Endothelial cell of hepatic sinusoid (primary cell): ENCODE measurements at regions not wholly inside any gene's neighbourhood (a gene's known extent, or its start where the extent isn't known, plus 50 kb on each side); places are given as distances from the start of the nearest gene placed in this dataset.

Experiments used
- in situ Hi-C: cut with HindIII; loops from 2 replicates; pipeline ENCODE4 v1.10.0; 2017; ENCODE audit warnings: low sequenced_read_pairs

- in situ Hi-C loops: no loop called here
Measured at GRCh38 chr11:90823446-90823845, 600.6 kb upstream of the CHORDC1 start.

- in situ Hi-C loops: no loop called here
Measured at GRCh38 chr11:90822996-90823395, 600.1 kb upstream of the CHORDC1 start.

- in situ Hi-C loops: no loop called here
Measured at GRCh38 chr11:90818196-90818745, 595.4 kb upstream of the CHORDC1 start.

- in situ Hi-C loops: no loop called here
Measured at GRCh38 chr11:90809581-90809980, 586.7 kb upstream of the CHORDC1 start.

GRCh38 chr11:90805172-90805571 lies 582.3 kb upstream of the CHORDC1 start:
- in situ Hi-C loops: no loop called here

GRCh38 chr11:90803831-90804230 lies 581.0 kb upstream of the CHORDC1 start:
- in situ Hi-C loops: no loop called here

GRCh38 chr11:90803366-90803765 lies 580.5 kb upstream of the CHORDC1 start:
- in situ Hi-C loops: no loop called here

- in situ Hi-C loops: no loop called here
Measured at GRCh38 chr11:90798769-90799168, 575.9 kb upstream of the CHORDC1 start.

GRCh38 chr11:90795746-90796145 lies 572.9 kb upstream of the CHORDC1 start:
- in situ Hi-C loops: no loop called here

- in situ Hi-C loops: no loop called here
Measured at GRCh38 chr11:90788961-90789360, 566.1 kb upstream of the CHORDC1 start.

GRCh38 chr11:90784241-90784814 lies 561.5 kb upstream of the CHORDC1 start:
- in situ Hi-C loops: no loop called here

GRCh38 chr11:90783111-90783510 lies 560.3 kb upstream of the CHORDC1 start:
- in situ Hi-C loops: no loop called here

GRCh38 chr11:90779098-90779497 lies 556.2 kb upstream of the CHORDC1 start:
- in situ Hi-C loops: no loop called here

- in situ Hi-C loops: no loop called here
Measured at GRCh38 chr11:90775567-90776165, 552.8 kb upstream of the CHORDC1 start.

- in situ Hi-C loops: no loop called here
Measured at GRCh38 chr11:90774727-90775566, 552.1 kb upstream of the CHORDC1 start.

- in situ Hi-C loops: no loop called here
Measured at GRCh38 chr11:90770007-90770406, 547.2 kb upstream of the CHORDC1 start.

- in situ Hi-C loops: no loop called here
Measured at GRCh38 chr11:90766121-90766520, 543.3 kb upstream of the CHORDC1 start.

GRCh38 chr11:90764691-90765090 lies 541.8 kb upstream of the CHORDC1 start:
- in situ Hi-C loops: no loop called here

GRCh38 chr11:90757849-90758494 lies 535.1 kb upstream of the CHORDC1 start:
- in situ Hi-C loops: no loop called here

GRCh38 chr11:90756617-90757016 lies 533.8 kb upstream of the CHORDC1 start:
- in situ Hi-C loops: no loop called here

- in situ Hi-C loops: no loop called here
Measured at GRCh38 chr11:90753546-90753945, 530.7 kb upstream of the CHORDC1 start.
